Stomach (tissue), 4 donors: ENCODE measurements at regions not wholly inside any gene's neighbourhood (a gene's known extent, or its start where the extent isn't known, plus 50 kb on each side); places are given as distances from the start of the nearest gene placed in this dataset.

Source experiments
- CTCF ChIP-seq, 7 experiments: fragments of 450-650 bp in 4 of 7; fragments of 200-600 bp in 3 of 7; sonication (generic) in 3 of 7; IDR thresholded peaks; one replicate each; pipeline ENCODE4 v1.5.1; 2016 to 2019; ENCODE audit warnings: antibody characterized with exemption in 7 of 7, control low read depth in 2 of 7, mild to moderate bottlenecking in 1 of 7
- POLR2A ChIP-seq, 4 donors: fragments of 450-650 bp; IDR thresholded peaks; one replicate each; pipeline ENCODE4 v1.6.1; 2016; ENCODE audit warnings: antibody characterized with exemption in 4 of 4, control low read depth in 2 of 4, mild to moderate bottlenecking in 1 of 4, moderate library complexity in 1 of 4
- POLR2AphosphoS5 ChIP-seq, 3 donors: sonication (generic); formaldehyde crosslinking; IDR thresholded peaks; one replicate each; pipeline ENCODE4 v1.6.1; 2016; ENCODE audit warnings: antibody characterized with exemption in 3 of 3

GRCh38 chr16:87007907-87008306 lies 309.3 kb downstream of the C16orf95 start:
- TF ChIP-seq CTCF (IDR thresholded peaks at IDR 0.05) (no peak), POLR2A (IDR thresholded peaks at IDR 0.05) (no peak), POLR2AphosphoS5 (IDR thresholded peaks at IDR 0.05) (no peak)
